WTC11 (cell line): ENCODE measurements at regions not wholly inside any gene's neighbourhood (a gene's known extent, or its start where the extent isn't known, plus 50 kb on each side); places are given as distances from the start of the nearest gene placed in this dataset.

Experiments
- ATAC-seq: fragments of 200-7000 bp; cut with Tn5 transposase; 2 replicates; pipeline ENCODE4 v1.10.0; 2021; ENCODE audit warnings: mild to moderate bottlenecking, moderate library complexity
- CTCF ChIA-PET: fragments of 300-600 bp; sonication (Branson Sonifier 250); formaldehyde crosslinking; loops from one replicate; lab custom pipeline; 2021; ENCODE audit warnings: antibody characterized with exemption; lab: Charles Lee
- POLR2A ChIA-PET: fragments of 350-600 bp; sonication (Branson Sonifier 250); formaldehyde crosslinking; loops from one replicate; lab custom pipeline; 2021; ENCODE audit warnings: antibody characterized with exemption; lab: Charles Lee
- DNase-seq: peaks from one replicate; pipeline ENCODE4 v3.0.0; 2021; ENCODE audit warnings: low spot score
- H3K27ac Mint-ChIP-seq: 2 replicates; pipeline ENCODE4 v1.8.0; 2021; ENCODE audit warnings: mixed read lengths
- H3K27me3 Mint-ChIP-seq: 2 replicates; pipeline ENCODE4 v1.8.0; 2021; ENCODE audit warnings: low read depth, mild to moderate bottlenecking, moderate library complexity, mixed read lengths
- H3K36me3 Mint-ChIP-seq: 2 replicates; pipeline ENCODE4 v1.8.0; 2021; ENCODE audit warnings: mixed read lengths
- H3K4me1 Mint-ChIP-seq: 2 replicates; pipeline ENCODE4 v1.8.0; 2022; ENCODE audit warnings: mixed read lengths
- H3K4me3 Mint-ChIP-seq: 2 replicates; pipeline ENCODE4 v1.8.0; 2021; ENCODE audit warnings: mild to moderate bottlenecking, moderate library complexity, mixed read lengths
- H3K9me3 Mint-ChIP-seq: 2 replicates; pipeline ENCODE4 v1.8.0; 2021; ENCODE audit warnings: mixed read lengths
- ATF1 ChIP-seq: sonication (generic); formaldehyde crosslinking; IDR thresholded peaks from 2 replicates; pipeline ENCODE4 v1.8.1; 2023; ENCODE audit warnings: mild to moderate bottlenecking, moderate library complexity, missing genetic modification reagents
- CBFB ChIP-seq: sonication (generic); formaldehyde crosslinking; IDR thresholded peaks from 2 replicates; pipeline ENCODE4 v1.8.1; 2022; ENCODE audit warnings: mild to moderate bottlenecking, low read depth, missing genetic modification reagents
- CREM ChIP-seq: sonication (generic); formaldehyde crosslinking; IDR thresholded peaks from 2 replicates; pipeline ENCODE4 v1.8.1; 2022; ENCODE audit warnings: mild to moderate bottlenecking, missing genetic modification reagents, moderate library complexity
- CTCF ChIP-seq: fragments of 200-600 bp; IDR thresholded peaks from 2 replicates; pipeline ENCODE4 v1.8.0; 2022; ENCODE audit warnings: antibody characterized with exemption
- FOXP4 ChIP-seq: sonication (generic); formaldehyde crosslinking; IDR thresholded peaks from 2 replicates; pipeline ENCODE4 v1.8.0; 2022; ENCODE audit warnings: mild to moderate bottlenecking, missing genetic modification reagents
- JAZF1 ChIP-seq: fragments of 250-450 bp; sonication (Bioruptor Pico); IDR thresholded peaks from 2 replicates; pipeline ENCODE4 v1.9.0; 2021; ENCODE audit warnings: moderate library complexity, mild to moderate bottlenecking, inconsistent platforms
- NR3C1 ChIP-seq: sonication (generic); formaldehyde crosslinking; conservative IDR thresholded peaks from 2 replicates; pipeline ENCODE4 v1.8.1; 2023; ENCODE audit warnings: low read depth, mild to moderate bottlenecking, missing genetic modification reagents
- RORB ChIP-seq: fragments of 250-450 bp; sonication (Bioruptor Pico); IDR thresholded peaks from 2 replicates; pipeline ENCODE4 v1.9.0; 2021; ENCODE audit warnings: mild to moderate bottlenecking
- ZNF512 ChIP-seq: sonication (generic); formaldehyde crosslinking; IDR thresholded peaks from 2 replicates; pipeline ENCODE4 v1.8.1; 2022; ENCODE audit warnings: missing genetic modification reagents, borderline replicate concordance
- TF ChIP-seq, protein P1 (sequence below): fragments of 250-450 bp; sonication (Bioruptor Pico); IDR thresholded peaks from 2 replicates; pipeline ENCODE4 v1.9.0; 2021; ENCODE audit warnings: mild to moderate bottlenecking, borderline replicate concordance
- TF ChIP-seq, protein P2 (sequence below): fragments of 250-450 bp; sonication (Bioruptor Pico); IDR thresholded peaks from 2 replicates; pipeline ENCODE4 v1.9.0; 2021; ENCODE audit warnings: mild to moderate bottlenecking
- TF ChIP-seq, protein P3 (sequence below): sonication (generic); formaldehyde crosslinking; IDR thresholded peaks from 2 replicates; pipeline ENCODE4 v1.8.1; 2023; ENCODE audit warnings: mild to moderate bottlenecking, missing genetic modification reagents

- ATAC-seq (no peak), DNase-seq (no peak)
- Mint-ChIP-seq H3K27ac (no peak overlapping the region), H3K27me3 (no peaks in the 10 kb centered on the region; the same call in 1 of the 2 replicates), H3K36me3 (no peaks in the 10 kb centered on the region), H3K9me3 (peaks cover 3% of the 10 kb centered on the region; the same call in 1 of the 2 replicates), H3K4me3 (no peak overlapping the region), H3K4me1 (peaks cover 15% of the 10 kb centered on the region)
- CTCF ChIA-PET: interaction anchor here (0.8 to 1.0 kb wide), 2 partner anchors 48 to 205 kb away, joined by 3 read pairs; no protein-coding TSS in a partner anchor
- TF ChIP-seq ATF1 (CRISPR knock-in tag) (no peak), CREM (CRISPR knock-in tag) (no peak), RORB (CRISPR knock-in tag) (no peak), FOXP4 (CRISPR knock-in tag) (no peak), CBFB (CRISPR knock-in tag) (no peak), JAZF1 (no peak), CTCF (no peak), ZNF512 (no peak), NR3C1 (CRISPR knock-in tag) (no peak)
- TF ChIP-seq, protein P1, sequence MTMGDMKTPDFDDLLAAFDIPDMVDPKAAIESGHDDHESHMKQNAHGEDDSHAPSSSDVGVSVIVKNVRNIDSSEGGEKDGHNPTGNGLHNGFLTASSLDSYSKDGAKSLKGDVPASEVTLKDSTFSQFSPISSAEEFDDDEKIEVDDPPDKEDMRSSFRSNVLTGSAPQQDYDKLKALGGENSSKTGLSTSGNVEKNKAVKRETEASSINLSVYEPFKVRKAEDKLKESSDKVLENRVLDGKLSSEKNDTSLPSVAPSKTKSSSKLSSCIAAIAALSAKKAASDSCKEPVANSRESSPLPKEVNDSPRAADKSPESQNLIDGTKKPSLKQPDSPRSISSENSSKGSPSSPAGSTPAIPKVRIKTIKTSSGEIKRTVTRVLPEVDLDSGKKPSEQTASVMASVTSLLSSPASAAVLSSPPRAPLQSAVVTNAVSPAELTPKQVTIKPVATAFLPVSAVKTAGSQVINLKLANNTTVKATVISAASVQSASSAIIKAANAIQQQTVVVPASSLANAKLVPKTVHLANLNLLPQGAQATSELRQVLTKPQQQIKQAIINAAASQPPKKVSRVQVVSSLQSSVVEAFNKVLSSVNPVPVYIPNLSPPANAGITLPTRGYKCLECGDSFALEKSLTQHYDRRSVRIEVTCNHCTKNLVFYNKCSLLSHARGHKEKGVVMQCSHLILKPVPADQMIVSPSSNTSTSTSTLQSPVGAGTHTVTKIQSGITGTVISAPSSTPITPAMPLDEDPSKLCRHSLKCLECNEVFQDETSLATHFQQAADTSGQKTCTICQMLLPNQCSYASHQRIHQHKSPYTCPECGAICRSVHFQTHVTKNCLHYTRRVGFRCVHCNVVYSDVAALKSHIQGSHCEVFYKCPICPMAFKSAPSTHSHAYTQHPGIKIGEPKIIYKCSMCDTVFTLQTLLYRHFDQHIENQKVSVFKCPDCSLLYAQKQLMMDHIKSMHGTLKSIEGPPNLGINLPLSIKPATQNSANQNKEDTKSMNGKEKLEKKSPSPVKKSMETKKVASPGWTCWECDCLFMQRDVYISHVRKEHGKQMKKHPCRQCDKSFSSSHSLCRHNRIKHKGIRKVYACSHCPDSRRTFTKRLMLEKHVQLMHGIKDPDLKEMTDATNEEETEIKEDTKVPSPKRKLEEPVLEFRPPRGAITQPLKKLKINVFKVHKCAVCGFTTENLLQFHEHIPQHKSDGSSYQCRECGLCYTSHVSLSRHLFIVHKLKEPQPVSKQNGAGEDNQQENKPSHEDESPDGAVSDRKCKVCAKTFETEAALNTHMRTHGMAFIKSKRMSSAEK (CRISPR knock-in tag): no peak
- TF ChIP-seq, protein P2, sequence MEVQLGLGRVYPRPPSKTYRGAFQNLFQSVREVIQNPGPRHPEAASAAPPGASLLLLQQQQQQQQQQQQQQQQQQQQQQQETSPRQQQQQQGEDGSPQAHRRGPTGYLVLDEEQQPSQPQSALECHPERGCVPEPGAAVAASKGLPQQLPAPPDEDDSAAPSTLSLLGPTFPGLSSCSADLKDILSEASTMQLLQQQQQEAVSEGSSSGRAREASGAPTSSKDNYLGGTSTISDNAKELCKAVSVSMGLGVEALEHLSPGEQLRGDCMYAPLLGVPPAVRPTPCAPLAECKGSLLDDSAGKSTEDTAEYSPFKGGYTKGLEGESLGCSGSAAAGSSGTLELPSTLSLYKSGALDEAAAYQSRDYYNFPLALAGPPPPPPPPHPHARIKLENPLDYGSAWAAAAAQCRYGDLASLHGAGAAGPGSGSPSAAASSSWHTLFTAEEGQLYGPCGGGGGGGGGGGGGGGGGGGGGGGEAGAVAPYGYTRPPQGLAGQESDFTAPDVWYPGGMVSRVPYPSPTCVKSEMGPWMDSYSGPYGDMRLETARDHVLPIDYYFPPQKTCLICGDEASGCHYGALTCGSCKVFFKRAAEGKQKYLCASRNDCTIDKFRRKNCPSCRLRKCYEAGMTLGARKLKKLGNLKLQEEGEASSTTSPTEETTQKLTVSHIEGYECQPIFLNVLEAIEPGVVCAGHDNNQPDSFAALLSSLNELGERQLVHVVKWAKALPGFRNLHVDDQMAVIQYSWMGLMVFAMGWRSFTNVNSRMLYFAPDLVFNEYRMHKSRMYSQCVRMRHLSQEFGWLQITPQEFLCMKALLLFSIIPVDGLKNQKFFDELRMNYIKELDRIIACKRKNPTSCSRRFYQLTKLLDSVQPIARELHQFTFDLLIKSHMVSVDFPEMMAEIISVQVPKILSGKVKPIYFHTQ (CRISPR knock-in tag): no peak
- TF ChIP-seq, protein P3, sequence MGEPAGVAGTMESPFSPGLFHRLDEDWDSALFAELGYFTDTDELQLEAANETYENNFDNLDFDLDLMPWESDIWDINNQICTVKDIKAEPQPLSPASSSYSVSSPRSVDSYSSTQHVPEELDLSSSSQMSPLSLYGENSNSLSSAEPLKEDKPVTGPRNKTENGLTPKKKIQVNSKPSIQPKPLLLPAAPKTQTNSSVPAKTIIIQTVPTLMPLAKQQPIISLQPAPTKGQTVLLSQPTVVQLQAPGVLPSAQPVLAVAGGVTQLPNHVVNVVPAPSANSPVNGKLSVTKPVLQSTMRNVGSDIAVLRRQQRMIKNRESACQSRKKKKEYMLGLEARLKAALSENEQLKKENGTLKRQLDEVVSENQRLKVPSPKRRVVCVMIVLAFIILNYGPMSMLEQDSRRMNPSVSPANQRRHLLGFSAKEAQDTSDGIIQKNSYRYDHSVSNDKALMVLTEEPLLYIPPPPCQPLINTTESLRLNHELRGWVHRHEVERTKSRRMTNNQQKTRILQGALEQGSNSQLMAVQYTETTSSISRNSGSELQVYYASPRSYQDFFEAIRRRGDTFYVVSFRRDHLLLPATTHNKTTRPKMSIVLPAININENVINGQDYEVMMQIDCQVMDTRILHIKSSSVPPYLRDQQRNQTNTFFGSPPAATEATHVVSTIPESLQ (CRISPR knock-in tag): no peak
- POLR2A ChIA-PET: no interaction called here
Measured at GRCh38 chr9:82558855-82559630, 503.9 kb downstream of the RASEF start.
